ENCODE measurements at regions not wholly inside any gene's neighbourhood (a gene's known extent, or its start where the extent isn't known, plus 50 kb on each side); places are given as distances from the start of the nearest gene placed in this dataset.

DNA sequence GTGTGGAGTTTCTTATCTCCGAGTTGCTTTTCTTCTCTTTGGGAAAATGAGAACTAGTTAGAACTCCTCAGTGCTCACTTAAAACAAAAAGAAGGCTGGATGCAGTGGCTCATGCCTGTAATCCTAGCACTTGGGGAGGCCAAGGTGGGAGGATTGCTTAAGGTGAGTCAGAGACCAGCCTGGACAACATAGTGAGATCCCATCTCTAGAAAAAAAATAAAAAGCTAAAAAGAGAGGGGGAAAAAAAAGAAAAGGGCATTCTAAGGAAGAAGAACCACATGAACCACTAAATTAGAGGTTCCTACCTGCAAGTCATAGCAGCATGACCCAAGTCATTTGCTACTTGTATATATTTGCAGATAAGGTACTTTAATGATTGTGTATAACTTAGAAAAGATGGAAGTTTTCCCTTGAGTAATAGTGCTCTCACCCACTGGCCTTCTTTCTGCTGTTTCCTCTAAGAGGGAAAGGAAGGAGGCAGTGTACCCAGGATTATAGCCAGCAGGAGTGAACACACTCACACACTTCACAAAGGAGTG lies 87.8 kb downstream of the CCDC71L start:
- WGBS, 2 donors, result 64 to 86% methylated on average over 1 of the region's 1 CpG
- DNase-seq, result no peak
- no peaks in the 10 kb centered on the region for H3K9me3 ChIP-seq (ENCODE audit: control insufficient read depth in 4 of 4, insufficient read depth in 3 of 4, low read length in 3 of 4)

DNA sequence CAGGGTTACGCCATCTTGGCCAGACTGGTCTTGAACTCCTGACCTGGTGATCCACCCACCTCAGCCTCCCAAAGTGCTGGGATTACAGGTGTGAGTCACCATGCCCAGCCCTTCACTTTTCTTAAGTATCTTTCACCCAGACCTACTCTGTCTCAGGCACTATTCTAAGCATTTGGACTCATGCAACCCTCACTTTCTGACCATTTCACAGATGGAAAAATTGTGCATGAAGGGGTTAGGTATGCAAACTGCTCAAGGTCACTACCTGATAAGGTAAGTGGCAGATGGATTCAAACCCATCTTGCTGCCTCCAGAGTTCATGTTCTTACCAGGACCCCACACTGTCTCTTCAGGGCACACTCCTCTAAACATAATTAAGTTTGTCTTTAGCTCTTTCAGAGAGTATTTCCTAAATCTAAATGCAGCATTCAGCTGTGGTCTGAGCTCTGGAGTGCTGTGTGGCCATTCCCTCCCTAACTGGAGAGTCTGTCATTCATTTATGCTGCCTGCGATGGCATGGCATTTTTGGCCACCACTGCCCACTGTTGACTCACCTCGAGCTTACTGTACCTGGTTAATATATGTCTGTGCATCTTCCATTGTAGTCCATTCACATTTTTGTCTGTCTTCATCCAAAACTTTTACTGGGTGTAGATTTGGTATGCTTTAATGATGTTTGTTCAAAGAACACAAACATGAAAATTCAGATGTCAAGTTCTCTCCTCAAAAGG lies 88.4 kb downstream of the CCDC71L start:
- no peak for TF ChIP-seq CTCF (IDR thresholded peaks at IDR 0.05; ENCODE audit: control extremely low read depth, extremely low read depth)
- Histone ChIP-seq H3K9ac (ENCODE audit: insufficient read depth in 1 of 2, low read length in 2 of 2) (no peak overlapping the region), H3K4me3 (no peak overlapping the region), H3K27me3 (ENCODE audit: control insufficient read depth in 3 of 3, insufficient read depth in 3 of 3, low read length in 2 of 3) (no peaks in the 10 kb centered on the region), H3K9me3 (ENCODE audit: control insufficient read depth in 4 of 4, insufficient read depth in 3 of 4, low read length in 3 of 4) (no peaks in the 10 kb centered on the region), H3K4me1 (ENCODE audit: control insufficient read depth in 5 of 5, insufficient read depth in 5 of 5, low read length in 5 of 5) (peaks cover 0 to 3% (median 0%) of the 10 kb centered on the region in 5 donors), H3K27ac (ENCODE audit: low read depth in 1 of 2, low read length in 1 of 2) (no peak overlapping the region), H3K36me3 (ENCODE audit: control insufficient read depth in 4 of 4, insufficient read depth in 4 of 4, low read length in 4 of 4) (no peaks in the 10 kb centered on the region)
- DNase-seq (no peak), ATAC-seq (ENCODE audit: insufficient read depth, low FRiP score) (no peak)
- WGBS, 2 donors, result 81 to 91% methylated on average over 3 of the region's 3 CpGs

More for the DNA sequence above, 87.8 kb downstream of the CCDC71L start:
- H3K27me3 ChIP-seq (ENCODE audit: control insufficient read depth in 3 of 3, insufficient read depth in 3 of 3, low read length in 2 of 3), result no peaks in the 10 kb centered on the region
- no peaks in the 10 kb centered on the region for H3K36me3 ChIP-seq (ENCODE audit: control insufficient read depth in 4 of 4, insufficient read depth in 4 of 4, low read length in 4 of 4)
- no peak overlapping the region for H3K9ac ChIP-seq (ENCODE audit: insufficient read depth in 1 of 2, low read length in 2 of 2)
- H3K4me3 ChIP-seq, result no peak overlapping the region
- no peak overlapping the region for H3K27ac ChIP-seq (ENCODE audit: low read depth in 1 of 2, low read length in 1 of 2)
- peaks cover 0 to 3% (median 0%) of the 10 kb centered on the region in 5 donors for H3K4me1 ChIP-seq (ENCODE audit: control insufficient read depth in 5 of 5, insufficient read depth in 5 of 5, low read length in 5 of 5)
- TF ChIP-seq CTCF (IDR thresholded peaks at IDR 0.05; ENCODE audit: control extremely low read depth, extremely low read depth), result no peak
- ATAC-seq (ENCODE audit: insufficient read depth, low FRiP score), result no peak

- WGBS, 2 donors, result 76 to 77% methylated on average over 3 of the region's 3 CpGs
- DNase-seq (no peak), ATAC-seq (ENCODE audit: insufficient read depth, low FRiP score) (no peak)
- H3K4me3 ChIP-seq, result no peak overlapping the region
- H3K27ac ChIP-seq (ENCODE audit: low read depth in 1 of 2, low read length in 1 of 2), result no peak overlapping the region
- no peak for TF ChIP-seq CTCF (IDR thresholded peaks at IDR 0.05; ENCODE audit: control extremely low read depth, extremely low read depth)
- peaks cover 0 to 3% (median 0%) of the 10 kb centered on the region in 5 donors for H3K4me1 ChIP-seq (ENCODE audit: control insufficient read depth in 5 of 5, insufficient read depth in 5 of 5, low read length in 5 of 5)
- H3K27me3 ChIP-seq (ENCODE audit: control insufficient read depth in 3 of 3, insufficient read depth in 3 of 3, low read length in 2 of 3), result no peaks in the 10 kb centered on the region
- no peaks in the 10 kb centered on the region for H3K9me3 ChIP-seq (ENCODE audit: control insufficient read depth in 4 of 4, insufficient read depth in 3 of 4, low read length in 3 of 4)
- no peak overlapping the region for H3K9ac ChIP-seq (ENCODE audit: insufficient read depth in 1 of 2, low read length in 2 of 2)
- no peaks in the 10 kb centered on the region for H3K36me3 ChIP-seq (ENCODE audit: control insufficient read depth in 4 of 4, insufficient read depth in 4 of 4, low read length in 4 of 4)
Measured at GRCh38 chr7:106571563-106571962, 89.4 kb downstream of the CCDC71L start.

Data from lung (tissue), 11 donors.